ENCODE measurements at regions not wholly inside any gene's neighbourhood (a gene's known extent, or its start where the extent isn't known, plus 50 kb on each side); places are given as distances from the start of the nearest gene placed in this dataset.

DNA sequence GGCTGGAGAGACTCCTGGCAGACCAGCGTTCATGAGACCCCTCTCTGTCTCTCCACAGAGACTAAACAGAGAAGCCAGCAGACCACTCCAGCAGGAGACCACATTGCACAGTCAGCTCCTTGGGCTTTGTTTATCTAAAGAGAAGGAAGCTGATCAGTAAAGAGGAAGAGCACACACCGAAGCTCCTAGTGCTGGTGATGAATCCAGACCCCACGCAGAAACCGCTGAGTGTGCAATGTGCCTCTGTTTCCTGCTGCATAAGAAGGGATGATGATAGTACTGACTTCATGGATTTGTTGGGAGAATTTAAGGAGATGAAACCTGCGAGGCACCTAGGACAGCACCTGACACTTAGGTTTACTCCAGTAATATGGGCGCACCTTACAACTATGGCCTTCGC, 544.1 kb upstream of the ID2 start:
- no peak overlapping the region for H3K27ac ChIP-seq (ENCODE audit: extremely low read depth, low read depth, low read length)
- in situ Hi-C loops (cut with MboI) (no loop called here), intact Hi-C loops (cut with micrococcal nuclease) (no loop called here)
- ChIA-PET POLR2A (no interaction called here), CTCF (ENCODE audit: low intra/inter-chr PET ratio) (no interaction called here)
- no peak for ATAC-seq
- H3K79me2 ChIP-seq (ENCODE audit: control insufficient read depth, insufficient read depth, low read length) = no peaks in the 10 kb centered on the region
- no peaks in the 10 kb centered on the region for H3K9me3 ChIP-seq (replicated peaks; ENCODE audit: control insufficient read depth, insufficient read depth, low read depth, low read length)
- no peak overlapping the region for H3K4me2 ChIP-seq (ENCODE audit: insufficient read depth, low read length)
- no peaks in the 10 kb centered on the region for H4K20me1 ChIP-seq (replicated peaks; ENCODE audit: control insufficient read depth, insufficient read depth, low read length)
- no peaks in the 10 kb centered on the region for H3K36me3 ChIP-seq (ENCODE audit: control insufficient read depth, insufficient read depth, low read length)
- H3K27me3 ChIP-seq (ENCODE audit: control insufficient read depth in 2 of 2, insufficient read depth in 2 of 2, low read length in 2 of 2) = peaks cover 0 to 19% of the 10 kb centered on the region in 2 experiments; a peak in 3 of 5 replicates
- no peak overlapping the region for H3K4me3 ChIP-seq
- H2AFZ ChIP-seq (ENCODE audit: low read depth, low read length) = no peak overlapping the region
- no peak overlapping the region for H3K9ac ChIP-seq (ENCODE audit: insufficient read depth in 1 of 2, low read depth in 2 of 2, low read length in 2 of 2)
- TF ChIP-seq, protein P1, sequence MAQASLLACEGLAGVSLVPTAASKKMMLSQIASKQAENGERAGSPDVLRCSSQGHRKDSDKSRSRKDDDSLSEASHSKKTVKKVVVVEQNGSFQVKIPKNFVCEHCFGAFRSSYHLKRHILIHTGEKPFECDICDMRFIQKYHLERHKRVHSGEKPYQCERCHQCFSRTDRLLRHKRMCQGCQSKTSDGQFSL (CRISPR knock-in tag; IDR thresholded peaks at IDR 0.05) = no peak
- TF ChIP-seq, protein P1 (tag; IDR thresholded peaks at IDR 0.05) = no peak
- no peak for TF ChIP-seq NFYB (IDR thresholded peaks at IDR 0.05; ENCODE audit: extremely low read depth, insufficient read length)
- no peak for TF ChIP-seq ZNF695 (CRISPR knock-in tag; IDR thresholded peaks at IDR 0.05)
- TF ChIP-seq, protein P2, sequence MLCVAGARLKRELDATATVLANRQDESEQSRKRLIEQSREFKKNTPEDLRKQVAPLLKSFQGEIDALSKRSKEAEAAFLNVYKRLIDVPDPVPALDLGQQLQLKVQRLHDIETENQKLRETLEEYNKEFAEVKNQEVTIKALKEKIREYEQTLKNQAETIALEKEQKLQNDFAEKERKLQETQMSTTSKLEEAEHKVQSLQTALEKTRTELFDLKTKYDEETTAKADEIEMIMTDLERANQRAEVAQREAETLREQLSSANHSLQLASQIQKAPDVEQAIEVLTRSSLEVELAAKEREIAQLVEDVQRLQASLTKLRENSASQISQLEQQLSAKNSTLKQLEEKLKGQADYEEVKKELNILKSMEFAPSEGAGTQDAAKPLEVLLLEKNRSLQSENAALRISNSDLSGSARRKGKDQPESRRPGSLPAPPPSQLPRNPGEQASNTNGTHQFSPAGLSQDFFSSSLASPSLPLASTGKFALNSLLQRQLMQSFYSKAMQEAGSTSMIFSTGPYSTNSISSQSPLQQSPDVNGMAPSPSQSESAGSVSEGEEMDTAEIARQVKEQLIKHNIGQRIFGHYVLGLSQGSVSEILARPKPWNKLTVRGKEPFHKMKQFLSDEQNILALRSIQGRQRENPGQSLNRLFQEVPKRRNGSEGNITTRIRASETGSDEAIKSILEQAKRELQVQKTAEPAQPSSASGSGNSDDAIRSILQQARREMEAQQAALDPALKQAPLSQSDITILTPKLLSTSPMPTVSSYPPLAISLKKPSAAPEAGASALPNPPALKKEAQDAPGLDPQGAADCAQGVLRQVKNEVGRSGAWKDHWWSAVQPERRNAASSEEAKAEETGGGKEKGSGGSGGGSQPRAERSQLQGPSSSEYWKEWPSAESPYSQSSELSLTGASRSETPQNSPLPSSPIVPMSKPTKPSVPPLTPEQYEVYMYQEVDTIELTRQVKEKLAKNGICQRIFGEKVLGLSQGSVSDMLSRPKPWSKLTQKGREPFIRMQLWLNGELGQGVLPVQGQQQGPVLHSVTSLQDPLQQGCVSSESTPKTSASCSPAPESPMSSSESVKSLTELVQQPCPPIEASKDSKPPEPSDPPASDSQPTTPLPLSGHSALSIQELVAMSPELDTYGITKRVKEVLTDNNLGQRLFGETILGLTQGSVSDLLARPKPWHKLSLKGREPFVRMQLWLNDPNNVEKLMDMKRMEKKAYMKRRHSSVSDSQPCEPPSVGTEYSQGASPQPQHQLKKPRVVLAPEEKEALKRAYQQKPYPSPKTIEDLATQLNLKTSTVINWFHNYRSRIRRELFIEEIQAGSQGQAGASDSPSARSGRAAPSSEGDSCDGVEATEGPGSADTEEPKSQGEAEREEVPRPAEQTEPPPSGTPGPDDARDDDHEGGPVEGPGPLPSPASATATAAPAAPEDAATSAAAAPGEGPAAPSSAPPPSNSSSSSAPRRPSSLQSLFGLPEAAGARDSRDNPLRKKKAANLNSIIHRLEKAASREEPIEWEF (CRISPR knock-in tag; IDR thresholded peaks at IDR 0.05) = no peak
- TF ChIP-seq ZNF316 (IDR thresholded peaks at IDR 0.05) = 0 out of 2 replicates have a peak, but pooled peaks have one; percentile 9
- TF ChIP-seq, protein P3, sequence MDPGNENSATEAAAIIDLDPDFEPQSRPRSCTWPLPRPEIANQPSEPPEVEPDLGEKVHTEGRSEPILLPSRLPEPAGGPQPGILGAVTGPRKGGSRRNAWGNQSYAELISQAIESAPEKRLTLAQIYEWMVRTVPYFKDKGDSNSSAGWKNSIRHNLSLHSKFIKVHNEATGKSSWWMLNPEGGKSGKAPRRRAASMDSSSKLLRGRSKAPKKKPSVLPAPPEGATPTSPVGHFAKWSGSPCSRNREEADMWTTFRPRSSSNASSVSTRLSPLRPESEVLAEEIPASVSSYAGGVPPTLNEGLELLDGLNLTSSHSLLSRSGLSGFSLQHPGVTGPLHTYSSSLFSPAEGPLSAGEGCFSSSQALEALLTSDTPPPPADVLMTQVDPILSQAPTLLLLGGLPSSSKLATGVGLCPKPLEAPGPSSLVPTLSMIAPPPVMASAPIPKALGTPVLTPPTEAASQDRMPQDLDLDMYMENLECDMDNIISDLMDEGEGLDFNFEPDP (CRISPR knock-in tag; IDR thresholded peaks at IDR 0.05) = no peak
- 0 out of 2 replicates have a peak, but pooled peaks have one; percentile 7 for TF ChIP-seq C11orf30 (IDR thresholded peaks at IDR 0.05; ENCODE audit: low read depth)
- no peak for TF ChIP-seq ETV1 (tag; conservative IDR thresholded peaks at IDR 0.05; ENCODE audit: low read depth)
- TF ChIP-seq HDAC2 (IDR thresholded peaks at IDR 0.05) = no peak
- TF ChIP-seq BRD9 (IDR thresholded peaks at IDR 0.05; ENCODE audit: low read depth, partially characterized antibody) = no peak
- no peak for TF ChIP-seq KDM5B (IDR thresholded peaks at IDR 0.05; ENCODE audit: insufficient replicate concordance, low read depth, low read length)
- BruUV-seq (replicated peaks) = no TSS peak
- no peaks in the 10 kb centered on the region for H3K9me1 ChIP-seq (ENCODE audit: control insufficient read depth, insufficient read depth, low read length)
- WGBS (ENCODE audit: insufficient coverage, low coverage, missing lambda C conversion rate) = 2% methylated on average over 7 of the region's 7 CpGs
- no peaks in the 10 kb centered on the region for H3K4me1 ChIP-seq (replicated peaks in 1 of 2; ENCODE audit: control insufficient read depth in 2 of 2, insufficient read depth in 2 of 2, low read length in 2 of 2)
- no peak for FAIRE-seq
- no peak for DNase-seq (ENCODE audit: extremely low read depth in 1 of 4, low spot score in 3 of 4)

Data from K562 (cell line).